HG02870 (cell line): ENCODE measurements at regions not wholly inside any gene's neighbourhood (a gene's known extent, or its start where the extent isn't known, plus 50 kb on each side); places are given as distances from the start of the nearest gene placed in this dataset.

Experiments used
- ATAC-seq: cut with Tn5 transposase; IDR thresholded peaks from one replicate; pipeline ENCODE4 v1.9.1; 2021; ENCODE audit warnings: mild to moderate bottlenecking, moderate library complexity; ENCODE audit not compliant: unreplicated experiment

DNA sequence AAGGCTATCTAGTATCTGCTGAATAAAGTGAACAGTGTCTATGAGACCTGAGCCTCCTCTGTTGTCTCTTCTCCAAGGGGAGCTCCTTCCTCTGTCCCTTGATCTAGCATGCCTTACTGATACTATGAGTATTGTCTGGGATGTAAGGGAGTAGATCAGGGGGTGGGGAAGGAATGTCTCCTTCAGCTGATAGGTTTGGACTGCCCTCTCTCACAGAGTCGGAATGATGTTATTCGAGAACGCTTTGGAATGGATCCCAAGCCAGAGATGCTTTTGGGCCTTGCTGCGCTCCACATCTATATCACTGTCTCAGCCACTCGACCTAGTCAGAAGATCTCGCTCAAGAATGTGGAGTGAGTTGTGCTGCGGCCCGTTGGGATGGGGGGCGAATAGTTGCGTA lies 68.3 kb upstream of the PRPS1 start:
- no peak for ATAC-seq

DNA sequence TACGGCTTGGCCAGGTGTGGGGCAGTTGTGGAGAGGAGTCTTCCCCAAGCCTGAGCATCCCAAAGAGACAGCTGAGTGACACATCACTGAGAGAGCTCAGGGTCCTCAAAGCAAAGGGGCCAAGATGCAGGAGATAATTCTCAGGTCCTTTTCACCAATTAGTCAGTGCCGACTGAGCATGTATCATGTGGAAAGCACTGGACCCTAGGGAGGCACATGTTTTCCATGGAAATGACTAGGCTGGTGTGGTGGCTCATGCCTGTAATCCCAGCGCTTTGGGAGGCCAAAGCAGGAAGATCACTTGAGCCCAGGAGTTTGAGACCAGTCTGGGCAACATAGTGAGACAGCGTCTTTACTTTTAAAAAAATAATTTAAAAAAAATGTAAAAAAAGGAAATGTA lies 67.3 kb upstream of the PRPS1 start:
- no peak for ATAC-seq

DNA sequence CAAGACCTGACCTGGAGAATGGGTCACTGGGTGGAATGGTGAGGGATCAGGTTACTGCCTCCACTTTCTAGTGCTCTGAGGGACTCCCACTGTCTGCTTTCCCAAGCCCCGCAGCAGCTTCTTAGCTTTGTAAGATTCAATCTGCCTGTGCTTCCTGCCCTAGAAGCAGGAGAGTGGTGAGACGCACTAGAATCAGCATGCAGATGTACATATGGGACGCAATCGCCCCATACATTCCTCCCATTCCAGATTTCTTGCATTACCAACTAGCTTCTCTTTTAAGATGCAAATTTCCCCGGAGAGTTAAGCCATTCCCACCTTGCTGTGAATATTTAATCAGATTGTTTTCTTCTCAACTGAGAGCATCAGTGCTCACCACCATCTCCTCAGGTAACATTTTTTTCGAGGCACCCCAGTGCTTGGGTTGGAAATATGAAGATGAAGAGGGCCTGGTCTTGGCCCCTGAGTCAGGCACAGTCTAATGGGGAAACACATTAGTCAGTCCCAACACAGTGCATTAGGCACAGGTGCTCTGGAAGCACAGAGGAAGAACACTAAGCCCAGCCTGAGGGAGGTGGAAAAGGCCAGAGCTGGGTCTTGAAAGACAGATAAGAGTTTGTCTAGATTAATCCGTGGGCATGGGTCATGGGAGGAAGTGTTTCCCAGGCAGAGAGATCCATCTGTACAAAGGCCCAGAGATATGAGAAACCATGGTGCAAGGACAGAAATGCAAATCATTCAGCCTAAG lies 66.7 kb upstream of the PRPS1 start:
- no peak for ATAC-seq

DNA sequence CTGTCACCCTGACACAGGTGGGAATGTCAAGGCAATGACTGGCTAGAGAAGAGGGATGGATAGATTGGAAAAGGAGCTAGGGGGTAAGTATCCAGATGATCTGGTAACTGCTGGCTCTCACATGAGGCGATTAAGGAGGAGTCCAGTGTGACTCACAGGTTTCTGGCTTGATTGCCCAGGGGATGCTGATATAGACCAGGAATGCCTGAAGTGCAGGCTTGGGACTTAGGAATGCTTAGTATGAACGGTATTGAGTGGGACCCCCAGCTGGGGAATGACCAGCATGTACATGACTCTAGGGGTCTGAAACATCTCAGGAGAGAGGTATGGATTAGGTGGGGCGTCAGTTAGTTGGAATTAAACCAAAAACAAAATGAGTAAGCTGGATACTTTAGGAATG lies 65.8 kb upstream of the PRPS1 start:
- ATAC-seq = no peak

DNA sequence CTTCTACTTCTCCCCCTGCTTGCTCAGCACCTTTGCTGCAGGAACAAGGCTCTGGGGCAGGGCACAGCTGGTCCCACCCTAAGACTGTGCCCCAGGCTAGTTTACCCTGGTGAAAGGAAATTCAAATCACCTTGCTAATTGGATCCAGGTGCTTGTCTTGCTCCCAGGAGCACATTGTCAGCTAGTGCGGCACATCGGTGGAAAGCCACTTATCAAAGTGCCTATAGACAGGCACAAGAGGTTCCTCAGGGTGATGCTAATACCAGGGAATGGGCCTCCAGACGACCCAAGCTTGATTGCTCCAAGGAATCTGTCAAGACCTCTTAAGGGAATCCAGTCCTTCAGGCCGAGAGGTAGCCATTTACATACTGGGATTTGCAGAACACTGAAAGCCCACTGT lies 64.5 kb upstream of the PRPS1 start:
- no peak for ATAC-seq

DNA sequence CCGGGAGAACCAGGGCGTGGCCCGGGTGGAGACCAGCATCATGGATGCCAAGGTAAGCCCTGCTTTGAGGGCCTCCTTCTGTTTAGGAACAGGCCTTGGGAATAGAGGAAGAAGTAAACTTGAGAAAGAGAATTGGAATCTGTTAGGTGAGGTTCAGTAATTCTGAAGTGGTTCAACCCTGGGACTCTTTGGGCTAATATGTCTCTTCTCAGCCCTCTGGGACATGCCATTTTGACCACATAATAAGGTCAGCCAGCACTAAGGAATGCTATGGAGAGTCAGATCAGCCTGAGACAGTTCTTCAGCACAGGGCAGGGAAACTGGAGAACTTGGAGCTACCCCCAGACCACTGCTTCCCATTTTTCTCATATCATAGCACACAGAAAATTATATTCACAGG lies 63.3 kb upstream of the PRPS1 start:
- no peak for ATAC-seq

DNA sequence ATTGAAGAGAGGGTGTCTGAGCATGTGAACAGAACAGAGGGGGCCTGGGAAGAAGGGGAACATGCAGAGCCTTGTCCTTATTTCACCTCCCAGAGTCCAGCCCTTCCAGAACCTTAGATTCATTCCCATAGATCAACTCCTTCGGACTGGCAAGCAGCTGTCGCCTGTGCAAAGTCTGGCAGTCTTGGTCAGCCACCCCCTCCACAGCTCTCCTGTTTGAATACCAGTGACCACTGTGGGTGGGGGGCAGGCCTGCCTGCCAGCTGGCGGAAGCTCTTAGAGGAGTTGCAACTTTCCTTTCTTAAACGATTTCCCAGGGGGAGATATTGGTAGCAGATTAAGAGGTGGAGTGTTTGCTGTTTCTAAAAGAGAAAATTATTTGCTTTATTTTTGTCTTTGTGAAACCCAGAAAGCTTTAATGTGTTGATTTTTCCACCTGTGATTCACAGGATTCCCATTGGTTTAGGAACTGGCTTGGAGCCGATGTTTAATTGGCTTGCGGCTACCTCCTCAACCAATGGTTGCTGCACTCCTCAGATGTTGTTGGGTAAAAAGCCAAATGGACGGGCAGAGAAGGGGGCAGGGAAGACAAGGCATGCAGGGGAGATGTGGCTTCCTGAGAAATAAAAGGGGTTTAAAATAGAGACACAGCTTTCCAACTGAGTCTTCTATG lies 62.2 kb upstream of the PRPS1 start:
- no peak for ATAC-seq

DNA sequence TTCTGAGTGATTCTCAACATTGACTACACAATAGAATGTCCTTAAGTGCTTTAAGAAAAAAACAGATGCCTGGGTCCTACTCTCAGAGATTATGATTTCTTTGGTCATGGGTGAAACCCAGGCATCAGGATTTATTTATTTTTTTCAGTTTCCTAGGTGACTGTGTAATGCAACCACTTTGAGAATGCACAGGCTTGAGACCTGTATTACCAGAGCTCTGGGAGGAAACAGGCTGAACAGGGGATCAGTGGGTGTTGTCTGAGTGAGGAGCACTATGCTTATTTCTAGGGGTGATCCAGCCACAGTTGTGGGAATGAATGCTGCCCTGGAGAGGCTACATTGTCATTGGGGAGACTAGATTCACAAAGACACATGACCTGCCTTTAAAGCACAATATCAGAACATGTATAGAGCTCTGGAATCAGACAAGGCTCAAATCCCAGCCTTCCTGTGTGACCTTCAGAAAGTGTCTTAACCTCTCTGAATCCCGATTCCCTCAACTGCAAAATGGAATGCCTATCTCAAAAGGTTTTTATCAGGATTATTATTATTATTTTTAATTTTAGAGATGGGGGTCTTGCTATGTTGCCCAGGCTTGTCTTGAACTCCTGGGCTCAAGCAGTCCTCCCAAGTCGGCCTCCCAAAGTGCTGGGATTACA lies 61.6 kb upstream of the PRPS1 start:
- no peak for ATAC-seq

DNA sequence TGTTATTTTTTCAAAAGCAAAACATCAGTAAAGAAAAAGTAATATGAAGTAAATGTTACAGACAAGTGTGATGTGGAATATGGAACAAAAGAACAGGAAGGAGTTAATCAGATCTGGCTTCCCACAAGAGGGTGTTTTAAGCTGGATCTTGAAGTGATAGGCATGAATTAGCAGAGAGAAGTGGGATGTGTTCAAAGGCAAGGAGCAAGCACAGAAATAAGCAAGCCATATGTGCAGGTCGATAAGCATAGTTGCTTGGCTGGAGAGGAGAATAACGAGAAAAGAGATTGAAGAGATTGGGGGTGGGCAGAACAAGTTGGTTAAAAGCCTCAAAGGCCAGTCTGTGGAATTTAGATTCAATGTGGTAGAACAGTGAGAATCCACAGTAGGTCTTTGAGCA lies 60.9 kb upstream of the PRPS1 start:
- no peak for ATAC-seq

DNA sequence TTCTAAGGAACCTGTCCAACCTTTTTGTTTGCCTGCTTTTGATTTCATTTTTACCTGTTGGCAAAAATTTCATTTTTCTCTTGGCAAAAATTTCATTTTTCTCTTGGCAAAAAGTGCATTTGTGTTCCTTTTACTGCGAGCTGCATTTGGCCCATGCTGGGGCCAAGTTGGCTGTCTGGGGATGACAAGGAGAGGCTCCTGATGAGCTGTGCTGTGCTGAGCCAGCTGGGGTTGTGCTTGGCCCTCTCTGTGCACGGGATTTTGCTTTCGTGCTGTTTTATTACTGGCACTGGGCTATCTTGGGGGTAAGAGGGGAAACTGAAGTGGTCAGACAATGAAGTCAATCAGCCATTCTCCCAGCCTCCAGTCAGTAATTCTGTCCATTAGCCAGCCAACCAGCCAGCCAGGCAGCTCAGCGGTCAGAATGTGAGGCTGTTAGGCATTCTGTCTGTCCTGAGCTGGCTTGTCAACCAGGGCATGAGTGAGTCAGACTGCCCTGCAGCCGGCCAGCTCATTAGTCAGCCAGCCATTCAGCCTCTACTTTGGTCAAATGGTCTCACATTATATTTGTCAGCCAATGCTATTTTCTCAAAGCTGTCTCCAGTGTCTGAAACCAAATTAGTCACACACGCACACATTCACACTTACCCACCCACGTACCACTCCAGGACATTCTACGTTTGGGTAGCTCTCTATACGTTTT lies 56.9 kb upstream of the PRPS1 start:
- ATAC-seq = no peak

DNA sequence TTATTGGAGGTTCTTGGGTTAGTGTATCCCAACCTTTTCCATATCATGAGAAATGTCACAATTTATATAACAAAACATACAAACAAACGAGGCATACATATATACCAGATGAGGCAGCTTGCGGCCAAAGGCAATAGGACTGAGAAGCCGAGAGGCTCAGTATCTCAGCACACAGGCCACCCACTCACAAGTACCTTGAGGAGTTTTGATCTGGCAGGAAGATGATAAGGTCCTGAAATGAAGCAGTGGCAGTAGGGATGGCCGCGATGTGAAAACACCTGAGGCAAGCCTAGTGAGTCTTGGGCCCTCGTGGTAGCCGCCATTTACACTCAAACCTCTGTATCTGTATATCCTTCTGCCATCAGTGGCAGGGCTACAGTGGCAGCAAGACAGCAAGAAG lies 55.3 kb upstream of the PRPS1 start:
- ATAC-seq = no peak

DNA sequence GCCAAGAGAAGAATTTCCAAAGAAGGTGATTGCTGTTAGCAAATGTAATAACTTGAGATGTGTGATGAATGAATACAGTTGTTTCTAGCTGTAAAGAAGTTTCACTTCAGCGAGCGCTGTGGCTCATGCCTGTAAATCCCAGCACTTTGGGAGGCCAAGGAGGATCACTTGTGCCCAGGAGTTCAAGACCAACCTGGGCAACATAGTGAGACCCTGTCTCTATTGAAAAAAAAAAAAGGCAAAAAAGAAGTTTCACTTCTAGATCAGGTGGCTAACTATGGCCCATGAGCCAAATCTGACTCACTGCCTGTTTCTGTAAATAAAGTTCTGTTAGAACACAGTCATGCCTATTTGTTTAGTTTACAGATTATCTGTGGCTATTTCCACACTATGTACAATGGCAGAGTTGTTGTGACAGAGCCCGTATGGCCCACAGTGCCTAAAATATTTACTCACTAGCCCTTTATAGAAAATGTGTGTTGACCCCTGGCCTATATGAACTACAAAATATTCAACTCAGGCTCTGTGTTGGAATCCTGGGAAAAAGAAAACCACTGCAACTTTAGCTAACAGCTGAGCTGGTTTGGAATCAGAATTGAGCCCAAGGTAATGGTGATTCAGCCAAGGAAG lies 54.1 kb upstream of the PRPS1 start:
- ATAC-seq = no peak

DNA sequence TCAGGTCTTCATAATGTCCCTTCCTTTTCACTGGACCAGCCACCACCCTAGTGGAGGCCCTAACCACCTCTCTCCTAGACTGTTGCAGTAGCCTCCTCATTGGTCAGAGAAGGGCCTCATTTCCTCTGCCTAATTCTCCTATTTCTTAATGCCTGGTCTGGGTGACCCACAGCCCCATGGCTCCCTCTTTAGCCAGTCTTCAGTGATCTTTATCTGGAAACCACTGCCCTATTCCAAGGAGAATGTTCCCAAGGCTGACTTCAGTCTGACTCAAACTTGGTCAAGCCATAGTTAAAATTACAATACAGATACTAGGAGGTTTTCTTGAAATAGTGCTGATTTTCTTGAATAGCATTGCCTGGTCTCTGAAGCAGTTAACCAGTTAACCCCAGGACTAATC lies 53.6 kb upstream of the PRPS1 start:
- no peak for ATAC-seq

DNA sequence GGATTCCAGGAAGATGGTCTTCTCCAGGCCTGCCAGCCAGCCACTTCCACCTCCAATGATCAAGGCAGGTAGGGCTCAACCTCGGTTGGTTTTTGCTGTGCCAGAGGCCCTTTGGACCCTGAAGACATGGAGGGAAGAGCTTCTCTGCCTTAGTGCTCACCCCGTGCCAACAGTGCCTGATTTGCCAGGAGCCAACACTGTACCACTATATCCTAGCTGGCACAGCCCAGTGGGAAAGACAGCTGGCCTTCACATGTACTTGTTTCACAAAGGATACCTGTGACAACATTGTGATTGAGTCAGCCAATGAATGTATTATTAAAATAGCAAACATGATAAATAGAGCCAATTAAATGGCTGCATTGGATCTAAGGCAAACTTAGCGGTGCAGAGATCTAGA lies 51.9 kb upstream of the PRPS1 start:
- ATAC-seq = no peak

DNA sequence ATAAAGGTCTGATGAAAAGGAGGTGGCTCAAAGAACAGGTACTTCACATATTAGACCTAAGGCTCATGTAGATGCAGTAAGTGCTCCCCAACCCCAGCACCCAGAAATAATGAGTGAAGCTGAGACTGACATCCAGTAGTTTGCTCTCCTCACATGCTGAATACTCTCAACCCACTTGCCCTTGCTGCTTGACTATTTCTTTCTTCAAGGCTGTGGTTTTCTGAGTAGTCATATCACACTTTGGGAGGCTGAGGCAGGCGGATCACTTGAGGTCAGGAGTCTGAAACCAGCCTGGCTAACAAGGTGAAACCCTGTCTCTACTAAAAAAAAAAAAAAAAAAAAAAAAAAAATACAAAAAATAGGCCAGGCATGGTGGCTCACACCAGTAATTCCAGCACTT lies 51.5 kb upstream of the PRPS1 start:
- peak; percentile 93 for ATAC-seq

DNA sequence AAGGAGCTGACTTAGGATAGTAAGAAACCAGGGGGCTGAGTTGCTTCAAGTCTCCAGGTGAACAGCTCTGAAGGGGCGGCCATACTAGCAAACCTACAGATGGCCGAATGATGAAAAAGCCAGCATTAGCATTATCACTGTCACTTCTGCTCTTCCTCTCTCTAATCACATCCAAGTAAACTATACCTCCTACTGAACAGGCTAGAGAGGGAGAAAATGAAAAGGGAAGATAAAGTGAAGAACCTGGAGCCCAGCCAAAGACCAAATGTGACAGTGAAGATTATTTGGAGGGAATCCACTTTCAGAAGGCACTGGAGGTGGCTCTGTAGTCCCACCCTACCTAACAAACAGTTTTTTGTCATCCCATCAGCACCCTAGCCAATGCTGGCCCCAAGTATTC lies 50.4 kb upstream of the PRPS1 start:
- no peak for ATAC-seq
